ENCODE measurements at regions not wholly inside any gene's neighbourhood (a gene's known extent, or its start where the extent isn't known, plus 50 kb on each side); places are given as distances from the start of the nearest gene placed in this dataset.

DNA sequence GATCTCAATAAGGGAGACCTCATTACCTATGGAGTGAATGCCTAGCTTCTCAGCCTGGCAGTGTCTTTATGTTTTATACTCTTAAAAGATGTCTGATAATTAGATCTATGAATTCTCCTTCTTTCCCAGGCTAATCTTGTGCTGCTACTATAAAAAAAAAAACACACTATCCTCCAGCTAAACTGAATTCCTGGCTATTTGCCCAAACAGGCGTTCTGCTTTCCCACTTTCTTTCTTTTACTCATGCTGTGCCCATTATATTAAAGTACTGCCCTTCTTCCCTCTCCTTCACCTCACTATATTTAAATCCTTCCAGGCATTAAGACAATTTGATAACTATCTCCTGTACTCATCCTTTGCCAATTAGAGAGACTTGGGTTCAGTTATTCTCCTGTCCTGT is 1134.9 kb downstream of the ROBO2 start:
- TF ChIP-seq, protein P1, sequence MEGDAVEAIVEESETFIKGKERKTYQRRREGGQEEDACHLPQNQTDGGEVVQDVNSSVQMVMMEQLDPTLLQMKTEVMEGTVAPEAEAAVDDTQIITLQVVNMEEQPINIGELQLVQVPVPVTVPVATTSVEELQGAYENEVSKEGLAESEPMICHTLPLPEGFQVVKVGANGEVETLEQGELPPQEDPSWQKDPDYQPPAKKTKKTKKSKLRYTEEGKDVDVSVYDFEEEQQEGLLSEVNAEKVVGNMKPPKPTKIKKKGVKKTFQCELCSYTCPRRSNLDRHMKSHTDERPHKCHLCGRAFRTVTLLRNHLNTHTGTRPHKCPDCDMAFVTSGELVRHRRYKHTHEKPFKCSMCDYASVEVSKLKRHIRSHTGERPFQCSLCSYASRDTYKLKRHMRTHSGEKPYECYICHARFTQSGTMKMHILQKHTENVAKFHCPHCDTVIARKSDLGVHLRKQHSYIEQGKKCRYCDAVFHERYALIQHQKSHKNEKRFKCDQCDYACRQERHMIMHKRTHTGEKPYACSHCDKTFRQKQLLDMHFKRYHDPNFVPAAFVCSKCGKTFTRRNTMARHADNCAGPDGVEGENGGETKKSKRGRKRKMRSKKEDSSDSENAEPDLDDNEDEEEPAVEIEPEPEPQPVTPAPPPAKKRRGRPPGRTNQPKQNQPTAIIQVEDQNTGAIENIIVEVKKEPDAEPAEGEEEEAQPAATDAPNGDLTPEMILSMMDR (IDR thresholded peaks at IDR 0.05; ENCODE audit: low read depth, low read length, missing control alignments): no peak
- DNase-seq (ENCODE audit: low read depth): no peak
- H3K4me3 ChIP-seq (ENCODE audit: low read depth, low read length): no peak overlapping the region

DNA sequence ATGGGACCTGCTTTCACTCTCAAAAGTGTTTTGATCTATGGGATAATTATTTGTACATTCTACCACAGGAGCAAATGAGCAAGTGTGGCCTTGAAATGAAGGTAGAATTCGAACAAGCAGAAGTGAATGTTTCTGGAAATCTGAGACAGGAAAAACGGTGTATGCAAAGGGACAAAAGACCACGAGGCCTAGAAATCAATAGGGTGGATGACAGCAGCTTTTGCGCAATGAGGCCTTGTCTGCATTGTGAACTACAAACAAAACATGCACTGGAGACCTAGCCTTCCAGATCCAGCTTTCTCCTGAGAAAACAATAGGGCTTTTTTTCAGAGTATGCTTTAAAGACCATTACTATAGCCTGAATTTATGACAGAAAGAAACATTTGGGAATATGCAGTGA is 1137.0 kb downstream of the ROBO2 start:
- TF ChIP-seq, protein P1 (IDR thresholded peaks at IDR 0.05; ENCODE audit: low read depth, low read length, missing control alignments): no peak
- DNase-seq (ENCODE audit: low read depth): no peak
- H3K4me3 ChIP-seq (ENCODE audit: low read depth, low read length): no peak overlapping the region

DNA sequence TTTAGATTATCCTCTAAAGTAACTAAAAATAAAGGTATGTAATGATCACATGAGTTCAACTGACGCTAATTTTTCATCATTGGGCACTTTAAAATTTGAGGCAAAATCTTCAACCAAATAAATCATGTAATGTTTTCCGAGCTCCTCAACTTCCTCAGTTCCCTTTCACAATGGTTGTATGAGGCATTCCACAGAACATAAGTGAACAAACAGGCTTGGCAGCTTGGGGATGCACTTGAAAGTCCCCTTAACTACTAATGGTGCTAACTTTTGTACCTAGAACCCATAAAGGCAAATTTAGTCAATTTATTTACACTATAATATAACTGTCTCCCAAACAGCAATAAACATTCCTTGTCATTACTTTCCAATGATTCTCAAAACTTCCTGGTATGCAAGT is 1137.9 kb downstream of the ROBO2 start:
- DNase-seq (ENCODE audit: low read depth): no peak
- H3K4me3 ChIP-seq (ENCODE audit: low read depth, low read length): no peak overlapping the region
- TF ChIP-seq, protein P1 (IDR thresholded peaks at IDR 0.05; ENCODE audit: low read depth, low read length, missing control alignments): no peak

DNA sequence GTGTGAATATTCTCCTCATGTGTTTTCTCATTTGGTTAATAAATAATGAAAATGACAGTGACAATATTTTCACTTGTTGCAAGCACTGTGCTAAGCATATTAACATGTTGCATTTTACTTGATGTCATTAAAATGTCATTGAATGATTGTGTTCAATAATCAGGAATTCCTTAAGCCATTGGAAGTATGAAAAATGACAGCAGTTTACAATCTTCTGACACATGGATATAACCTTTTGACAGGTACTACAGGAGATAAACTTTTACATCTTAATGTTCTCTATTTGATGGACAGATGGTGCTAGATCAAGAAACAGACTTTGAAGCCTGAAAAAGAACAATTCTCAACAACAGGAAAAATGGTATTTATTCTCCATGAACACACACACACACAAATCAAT is 1138.3 kb downstream of the ROBO2 start:
- H3K4me3 ChIP-seq (ENCODE audit: low read depth, low read length): no peak overlapping the region
- TF ChIP-seq, protein P1 (IDR thresholded peaks at IDR 0.05; ENCODE audit: low read depth, low read length, missing control alignments): no peak
- DNase-seq (ENCODE audit: low read depth): no peak

DNA sequence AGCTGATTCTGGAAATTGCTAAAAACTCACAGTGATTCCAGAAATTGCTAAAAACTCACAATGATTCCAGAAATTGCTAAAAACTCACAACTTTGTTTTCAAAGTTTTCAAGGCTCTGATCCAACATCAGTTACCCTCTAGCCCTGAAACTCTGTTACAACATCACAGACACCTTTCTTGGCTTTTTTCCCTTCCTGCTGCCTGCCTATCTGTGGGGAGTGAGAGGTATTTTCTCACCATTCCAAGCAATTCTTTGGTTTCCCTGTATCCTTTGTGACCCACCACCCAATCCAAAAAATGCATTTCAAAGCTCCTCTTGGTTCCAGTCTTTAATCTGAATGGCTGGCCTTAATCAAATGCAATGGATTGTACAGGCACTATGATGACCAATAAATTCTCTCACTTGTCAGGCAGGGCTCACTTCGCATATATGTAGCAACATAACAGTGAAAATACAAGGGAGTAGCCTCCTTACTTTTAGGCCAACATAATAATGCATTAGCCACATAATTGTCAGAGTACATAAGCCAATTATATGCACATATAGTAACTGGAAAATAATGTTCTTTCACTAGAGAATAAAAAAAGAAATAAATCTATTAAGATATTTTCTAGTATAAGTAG is 1139.0 kb downstream of the ROBO2 start:
- TF ChIP-seq, protein P1 (IDR thresholded peaks at IDR 0.05; ENCODE audit: low read depth, low read length, missing control alignments): no peak

DNA sequence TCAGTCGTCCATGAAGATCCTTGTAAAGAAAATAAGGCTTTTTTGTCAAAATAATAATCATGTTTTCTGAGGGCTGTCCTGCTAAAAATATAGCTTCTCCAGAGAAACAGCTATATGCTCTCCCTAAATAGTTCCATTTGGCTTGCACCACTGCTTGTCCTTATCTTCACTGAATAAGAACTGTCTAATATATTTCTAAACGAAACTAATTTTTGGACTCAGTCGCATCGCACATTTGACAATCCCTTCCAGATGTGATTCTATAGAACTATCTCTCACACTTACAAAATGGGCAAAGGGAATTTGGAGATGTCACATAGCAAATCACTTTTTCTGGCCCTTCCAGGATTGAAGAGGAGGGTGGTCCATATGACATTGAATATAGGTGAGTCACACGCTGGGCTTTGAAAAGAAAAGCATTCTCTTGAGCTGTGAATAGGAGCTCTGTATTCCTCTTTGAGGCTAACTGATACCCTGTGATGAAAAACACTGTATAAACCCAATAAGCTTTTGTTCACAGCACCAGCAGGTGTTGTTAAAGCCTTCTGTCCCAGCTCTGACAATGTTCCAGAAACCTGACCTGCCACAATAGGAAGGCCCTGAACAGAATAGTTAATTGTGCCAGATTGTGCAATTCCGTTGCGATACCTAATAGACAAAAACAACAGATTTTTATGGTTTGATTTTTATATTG is 1144.2 kb downstream of the ROBO2 start:
- TF ChIP-seq, protein P1 (IDR thresholded peaks at IDR 0.05; ENCODE audit: low read depth, low read length, missing control alignments): no peak
- no peak overlapping the region for H3K4me3 ChIP-seq (ENCODE audit: low read depth, low read length)
- DNase-seq (ENCODE audit: low read depth): no peak

More for the DNA sequence above, 1139.0 kb downstream of the ROBO2 start:
- no peak overlapping the region for H3K4me3 ChIP-seq (ENCODE audit: low read depth, low read length)
- DNase-seq (ENCODE audit: low read depth): no peak

DNA sequence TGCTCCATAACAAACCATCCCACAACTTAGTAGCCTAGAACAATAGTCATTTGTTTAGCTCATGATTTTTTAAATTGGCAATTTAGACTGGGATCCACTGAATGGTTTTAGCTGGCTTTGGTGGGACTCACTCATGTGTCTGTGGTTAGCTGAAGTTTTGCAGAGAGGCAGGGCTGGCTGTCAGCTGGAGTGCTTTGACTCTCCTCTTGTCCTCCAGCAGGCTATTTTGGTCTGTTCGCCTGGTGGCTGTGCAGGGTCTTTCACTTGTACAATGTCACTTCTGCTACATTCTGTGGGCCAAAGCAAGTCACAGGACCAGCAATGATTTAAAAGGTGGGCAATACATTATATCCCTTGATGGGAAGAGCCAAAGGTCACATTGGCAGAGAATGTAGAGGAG is 1146.5 kb downstream of the ROBO2 start:
- no peak overlapping the region for H3K4me3 ChIP-seq (ENCODE audit: low read depth, low read length)
- DNase-seq (ENCODE audit: low read depth): no peak
- TF ChIP-seq, protein P1 (IDR thresholded peaks at IDR 0.05; ENCODE audit: low read depth, low read length, missing control alignments): no peak

All from GM12864 (cell line).